H1 (cell line): ENCODE measurements at regions not wholly inside any gene's neighbourhood (a gene's known extent, or its start where the extent isn't known, plus 50 kb on each side); places are given as distances from the start of the nearest gene placed in this dataset.
A peak's percentile ranks its signal among the peaks of the same experiment; 100 is the strongest.

Experiments used
- CTCF ChIA-PET: fragments of 300-600 bp; sonication (Branson Sonifier 250); formaldehyde crosslinking; loops from one replicate; lab custom pipeline; 2021; ENCODE audit not compliant: partially characterized antibody; lab: Charles Lee
- POLR2A ChIA-PET: fragments of 300-600 bp; sonication (Branson Sonifier 250); formaldehyde crosslinking; loops from one replicate; lab custom pipeline; 2021; ENCODE audit warnings: inconsistent platforms; ENCODE audit not compliant: partially characterized antibody; lab: Charles Lee
- DNase-seq, 2 experiments: peaks; one replicate each; pipeline versions ENCODE4 v3.0.0 to v3.0.0-alpha.2; 2010 to 2022; ENCODE audit warnings: low spot score in 2 of 2, low read depth in 1 of 2, mixed read lengths in 1 of 2
- FAIRE-seq: peaks from 2 replicates; lab custom pipeline; 2011; peaks lifted over from hg19 to GRCh38; lab: Jason Lieb, UNC
- H2AFZ ChIP-seq: 2 replicates; pipeline ENCODE4 v1.8.1; 2012; ENCODE audit warnings: low read length, inconsistent platforms
- H2AK5ac ChIP-seq: 2 replicates; pipeline ENCODE4 v1.6.1; 2013; ENCODE audit warnings: low read depth, low read length
- H2BK120ac ChIP-seq: replicated peaks from 2 replicates; pipeline ENCODE3; 2013; ENCODE audit warnings: low read depth, low read length, inconsistent platforms
- H2BK12ac ChIP-seq: 2 replicates; pipeline ENCODE4 v1.6.1; 2013; ENCODE audit warnings: low read depth, low read length
- H2BK15ac ChIP-seq: 2 replicates; pipeline ENCODE4 v1.6.1; 2013; ENCODE audit warnings: low read length
- H2BK20ac ChIP-seq: 2 replicates; pipeline ENCODE4 v1.6.1; 2013; ENCODE audit warnings: low read length
- H2BK5ac ChIP-seq: 2 replicates; pipeline ENCODE4 v1.6.1; 2013; ENCODE audit warnings: low read depth, low read length
- H3K14ac ChIP-seq: 2 replicates; pipeline ENCODE4 v1.6.1; 2013; ENCODE audit warnings: inconsistent platforms; ENCODE audit not compliant: insufficient read length
- H3K18ac ChIP-seq: 2 replicates; pipeline ENCODE4 v1.6.1; 2013; ENCODE audit warnings: low read length; ENCODE audit errors: extremely low read depth
- H3K23ac ChIP-seq: 2 replicates; pipeline ENCODE4 v1.6.1; 2013; ENCODE audit warnings: inconsistent platforms; ENCODE audit not compliant: insufficient read length
- H3K23me2 ChIP-seq: 2 replicates; pipeline ENCODE4 v1.6.1; 2013; ENCODE audit warnings: low read depth, low read length
- H3K27ac ChIP-seq: 2 replicates; pipeline ENCODE4 v1.6.1; 2011; ENCODE audit warnings: low read depth, low read length, inconsistent platforms
- H3K27me3 ChIP-seq, 4 experiments: replicated peaks in 1 of 4; 1 replicate in 1 of 4; 2 replicates in 3 of 4; pipeline versions ENCODE4 v1.6.1 to v1.8.1; 2011 to 2013; ENCODE audit warnings: low read length in 3 of 4, mild to moderate bottlenecking in 3 of 4, inconsistent platforms in 2 of 4, mixed read lengths in 2 of 4, moderate library complexity in 1 of 4; ENCODE audit not compliant: control insufficient read depth in 3 of 4, insufficient read depth in 3 of 4; ENCODE audit errors: extremely low read depth in 1 of 4
- H3K36me3 ChIP-seq, 4 experiments: 2 replicates each; pipeline versions ENCODE4 v1.6.1 to v1.8.1; 2011 to 2013; ENCODE audit warnings: mild to moderate bottlenecking in 4 of 4, low read length in 3 of 4, moderate library complexity in 2 of 4, control low read depth in 1 of 4, inconsistent platforms in 1 of 4; ENCODE audit not compliant: insufficient read depth in 4 of 4, control insufficient read depth in 2 of 4
- H3K4ac ChIP-seq: replicated peaks from 2 replicates; pipeline ENCODE3; 2013; ENCODE audit warnings: low read length, low read depth, mixed read lengths, inconsistent platforms; ENCODE audit not compliant: insufficient read length
- H3K4me1 ChIP-seq, 4 experiments: replicated peaks in 1 of 4; 1 replicate in 1 of 4; 2 replicates in 3 of 4; pipeline versions ENCODE4 v1.6.1 to v1.8.1; 2011 to 2013; ENCODE audit warnings: low read length in 3 of 4, inconsistent platforms in 2 of 4, mixed read lengths in 1 of 4; ENCODE audit not compliant: insufficient read depth in 4 of 4, control insufficient read depth in 3 of 4
- H3K4me2 ChIP-seq, 2 experiments: 2 replicates each; pipeline versions ENCODE4 v1.6.1 to v1.8.1; 2011 to 2013; ENCODE audit warnings: low read depth in 2 of 2, low read length in 2 of 2, control low read depth in 1 of 2, inconsistent platforms in 1 of 2, mild to moderate bottlenecking in 1 of 2; ENCODE audit not compliant: insufficient read depth in 1 of 2
- H3K4me3 ChIP-seq, 4 experiments: fragments of 200-600, 300-600 bp in 1 of 4; sonication (generic), shearing (Covaris generic), sonication (Bioruptor Twin) in 1 of 4; 2 replicates each; pipeline versions ENCODE4 v1.5.1 to v1.8.1; 2011 to 2016; ENCODE audit warnings: low read length in 4 of 4, low read depth in 3 of 4, control low read depth in 2 of 4, inconsistent platforms in 2 of 4, mild to moderate bottlenecking in 2 of 4, mixed read lengths in 1 of 4, moderate library complexity in 1 of 4; ENCODE audit not compliant: insufficient read depth in 2 of 4; ENCODE audit errors: extremely low read depth in 1 of 4
- H3K56ac ChIP-seq: replicated peaks from 2 replicates; pipeline ENCODE3; 2013; ENCODE audit warnings: low read depth, mild to moderate bottlenecking, mixed read lengths, low read length, inconsistent platforms; ENCODE audit not compliant: insufficient read length
- H3K79me1 ChIP-seq: 2 replicates; pipeline ENCODE4 v1.6.1; 2013; ENCODE audit warnings: low read depth, low read length, control low read depth
- H3K79me2 ChIP-seq, 2 experiments: 2 replicates each; pipeline versions ENCODE4 v1.6.1 to v1.8.1; 2012 to 2013; ENCODE audit warnings: low read length in 2 of 2, mild to moderate bottlenecking in 2 of 2, inconsistent platforms in 1 of 2; ENCODE audit not compliant: insufficient read depth in 2 of 2, control insufficient read depth in 1 of 2
- H3K9ac ChIP-seq, 4 experiments: replicated peaks in 1 of 4; 1 replicate in 1 of 4; 2 replicates in 3 of 4; pipeline versions ENCODE4 v1.6.1 to v1.8.1; 2011 to 2013; ENCODE audit warnings: low read depth in 3 of 4, low read length in 3 of 4, control low read depth in 2 of 4, mild to moderate bottlenecking in 2 of 4, moderate library complexity in 2 of 4, inconsistent platforms in 1 of 4; ENCODE audit errors: extremely low read depth in 1 of 4
- H3K9me3 ChIP-seq, 2 experiments: 2 replicates each; pipeline versions ENCODE4 v1.6.1 to v1.8.1; 2012 to 2013; ENCODE audit warnings: mild to moderate bottlenecking in 2 of 2, moderate library complexity in 2 of 2, control low read depth in 1 of 2, inconsistent platforms in 1 of 2, low read depth in 1 of 2, low read length in 1 of 2, mixed read lengths in 1 of 2; ENCODE audit not compliant: insufficient read depth in 2 of 2
- H4K20me1 ChIP-seq, 2 experiments: replicated peaks in 1 of 2; 2 replicates each; pipeline versions ENCODE3 to v1.8.1; 2011 to 2013; ENCODE audit warnings: inconsistent platforms in 2 of 2, low read length in 2 of 2, mild to moderate bottlenecking in 1 of 2; ENCODE audit not compliant: insufficient read depth in 2 of 2, control insufficient read depth in 1 of 2
- H4K5ac ChIP-seq: 2 replicates; pipeline ENCODE4 v1.6.1; 2013; ENCODE audit warnings: low read length, low read depth, mixed read lengths, inconsistent platforms; ENCODE audit not compliant: insufficient read length
- H4K8ac ChIP-seq: 2 replicates; pipeline ENCODE4 v1.8.0; 2013; ENCODE audit warnings: mild to moderate bottlenecking, moderate library complexity, low read length, inconsistent platforms; ENCODE audit not compliant: insufficient read depth; ENCODE audit errors: extremely low read depth
- H4K91ac ChIP-seq: replicated peaks from 2 replicates; pipeline ENCODE3; 2013; ENCODE audit warnings: low read length, mixed read lengths, inconsistent platforms; ENCODE audit not compliant: insufficient read length
- ASH2L ChIP-seq: fragments of 200-600, 300-600 bp; sonication (generic); IDR thresholded peaks from one replicate; pipeline ENCODE4 v1.7.1; 2017; ENCODE audit warnings: low read length
- ATF2 ChIP-seq: IDR thresholded peaks from 2 replicates; pipeline ENCODE4 v1.6.1; 2012; ENCODE audit warnings: low read length, inconsistent platforms
- KDM1A ChIP-seq: fragments of 200-600, 300-600 bp; sonication (generic); IDR thresholded peaks from 2 replicates; pipeline ENCODE4 v1.7.1; 2016; ENCODE audit warnings: mild to moderate bottlenecking, low read length, borderline replicate concordance
- MAX ChIP-seq: IDR thresholded peaks from 2 replicates; pipeline ENCODE4 v1.6.1; 2012; ENCODE audit warnings: inconsistent platforms
- NANOG ChIP-seq: IDR thresholded peaks from 2 replicates; pipeline ENCODE4 v1.6.1; 2011; ENCODE audit warnings: low read length, low read depth, mild to moderate bottlenecking, inconsistent platforms; ENCODE audit not compliant: insufficient read depth, poor library complexity, severe bottlenecking
- NRF1 ChIP-seq: IDR thresholded peaks from 2 replicates; pipeline ENCODE4 v1.6.1; 2011; ENCODE audit warnings: mild to moderate bottlenecking, low read depth, low read length, improper control_type of control experiment
- PHF8 ChIP-seq: fragments of 200-600 bp; sonication (generic); conservative IDR thresholded peaks from 2 replicates; pipeline ENCODE4 v1.7.1; 2012; ENCODE audit warnings: low read depth, mild to moderate bottlenecking, inconsistent platforms, low read length, moderate library complexity
- POU5F1 ChIP-seq: IDR thresholded peaks from 2 replicates; pipeline ENCODE4 v1.6.1; 2011; ENCODE audit warnings: low read depth, mild to moderate bottlenecking, low read length, moderate library complexity
- RFX5 ChIP-seq: IDR thresholded peaks from 2 replicates; pipeline ENCODE4 v1.6.1; 2011; ENCODE audit warnings: low read depth, low read length, improper control_type of control experiment, borderline replicate concordance
- SIRT6 ChIP-seq: IDR thresholded peaks from one replicate; pipeline ENCODE4 v1.7.1; 2012; ENCODE audit warnings: low read length, inconsistent platforms
- WGBS, 2 experiments: shearing (Covaris generic) in 1 of 2; methylation state at CpG; one replicate each; pipeline versions ENCODE4 v1.1.6 to v1.1.7; 2013 to 2015; ENCODE audit warnings: low lambda C conversion rate in 2 of 2, mixed read lengths in 2 of 2, inconsistent platforms in 1 of 2, low coverage in 1 of 2, missing lambda C conversion rate in 1 of 2; ENCODE audit not compliant: insufficient replicate concordance in 2 of 2, insufficient coverage in 1 of 2, insufficient read length in 1 of 2; ENCODE audit errors: extremely low coverage in 1 of 2, missing lambda C conversion rate in 1 of 2; 5-methylcytosine and 5-hydroxymethylcytosine counted together

- Histone ChIP-seq H3K56ac (no peak overlapping the region), H4K8ac (no peak overlapping the region), H3K4me2 (no peak overlapping the region), H3K27ac (no peak overlapping the region), H3K36me3 (no peaks in the 10 kb centered on the region), H2BK12ac (no peak overlapping the region), H4K91ac (no peak overlapping the region), H3K14ac (peak overlapping the region; percentile 98), H2BK20ac (no peak overlapping the region), H4K20me1 (no peaks in the 10 kb centered on the region), H3K18ac (no peak overlapping the region), H3K23ac (no peak overlapping the region), H3K4me3 (no peak overlapping the region), H4K5ac (no peak overlapping the region), H2BK120ac (no peak overlapping the region), H3K4ac (no peak overlapping the region), H3K4me1 (no peaks in the 10 kb centered on the region), H3K79me1 (no peaks in the 10 kb centered on the region), H2BK15ac (no peak overlapping the region), H3K79me2 (no peaks in the 10 kb centered on the region), H3K27me3 (no peaks in the 10 kb centered on the region), H2AFZ (peak overlapping the region; percentile 47; the same call in 1 of the 2 replicates), H2AK5ac (no peak overlapping the region), H3K9ac (no peak overlapping the region), H3K9me3 (no peaks in the 10 kb centered on the region), H2BK5ac (no peak overlapping the region), H3K23me2 (no peaks in the 10 kb centered on the region)
- 77% methylated on average over 2 of the region's 2 CpGs; no CpG with 5 or more reads in 1 of the 2 experiments for WGBS, 2 experiments
- DNase-seq, result no peak
- ChIA-PET POLR2A (no interaction called here), CTCF (no interaction called here)
- TF ChIP-seq NRF1, result no peak
- no peak for TF ChIP-seq SIRT6
- no peak for TF ChIP-seq ATF2
- TF ChIP-seq POU5F1, result no peak
- TF ChIP-seq MAX, result no peak
- no peak for TF ChIP-seq PHF8
- no peak for TF ChIP-seq ASH2L
- no peak for TF ChIP-seq KDM1A
- no peak for TF ChIP-seq NANOG
- TF ChIP-seq RFX5, result no peak
- FAIRE-seq, result no peak
Observed at GRCh38 chr11:91406009-91406408, 818.6 kb upstream of the FAT3 start.
